ENCODE measurements at regions not wholly inside any gene's neighbourhood (a gene's known extent, or its start where the extent isn't known, plus 50 kb on each side); places are given as distances from the start of the nearest gene placed in this dataset.

- DNase-seq (ENCODE audit: extremely low spot score) = no peak
- TF ChIP-seq POLR2A (IDR thresholded peaks at IDR 0.05; ENCODE audit: low read depth) (no peak), CTCF (IDR thresholded peaks at IDR 0.05) (no peak), EP300 (IDR thresholded peaks at IDR 0.05) (no peak), POLR2AphosphoS5 (IDR thresholded peaks at IDR 0.05) (no peak)
- WGBS = 100% methylated on average over 1 of the region's 1 CpG
- no peak overlapping the region for H3K27ac ChIP-seq (replicated peaks in 1 of 4)
- H3K36me3 ChIP-seq = no peaks in the 10 kb centered on the region
- H3K4me3 ChIP-seq = no peak overlapping the region
- intact Hi-C loops (cut with DNase I) = no loop called here
- no peaks in the 10 kb centered on the region for H3K9me3 ChIP-seq
- no peaks in the 10 kb centered on the region for H3K27me3 ChIP-seq
- peaks cover 0 to 19% (median 15%) of the 10 kb centered on the region in 4 donors for H3K4me1 ChIP-seq
These were observed 56.2 kb upstream of the RAB27B start for GRCh38 chr18:54772056-54772455.

- no peaks in the 10 kb centered on the region for H3K27me3 ChIP-seq
- TF ChIP-seq CTCF (IDR thresholded peaks at IDR 0.05) = no peak
- TF ChIP-seq POLR2A (IDR thresholded peaks at IDR 0.05; ENCODE audit: low read depth) = no peak
- TF ChIP-seq POLR2AphosphoS5 (IDR thresholded peaks at IDR 0.05) = no peak
- TF ChIP-seq EP300 (IDR thresholded peaks at IDR 0.05) = no peak
- H3K9me3 ChIP-seq = no peaks in the 10 kb centered on the region
- peaks cover 0 to 19% (median 15%) of the 10 kb centered on the region in 4 donors for H3K4me1 ChIP-seq
- H3K4me3 ChIP-seq = no peak overlapping the region
- intact Hi-C loops (cut with DNase I) = no loop called here
- no peak for DNase-seq (ENCODE audit: extremely low spot score)
- no peak overlapping the region for H3K27ac ChIP-seq (replicated peaks in 1 of 4)
- H3K36me3 ChIP-seq = no peaks in the 10 kb centered on the region
These were observed 53.9 kb upstream of the RAB27B start for GRCh38 chr18:54774423-54774822.

GRCh38 chr18:54774981-54775665 is 53.2 kb upstream of the RAB27B start:
- intact Hi-C loops (cut with DNase I) = no loop called here
- no peak for DNase-seq (ENCODE audit: extremely low spot score)
- H3K27me3 ChIP-seq = no peaks in the 10 kb centered on the region
- H3K27ac ChIP-seq (replicated peaks in 1 of 4) = no peak overlapping the region
- H3K36me3 ChIP-seq = no peaks in the 10 kb centered on the region
- no peak for TF ChIP-seq POLR2AphosphoS5 (IDR thresholded peaks at IDR 0.05)
- TF ChIP-seq CTCF (IDR thresholded peaks at IDR 0.05) = no peak
- TF ChIP-seq EP300 (IDR thresholded peaks at IDR 0.05) = no peak
- no peak for TF ChIP-seq POLR2A (IDR thresholded peaks at IDR 0.05; ENCODE audit: low read depth)
- H3K4me1 ChIP-seq = peaks cover 0 to 19% (median 15%) of the 10 kb centered on the region in 4 donors
- WGBS = 55% methylated on average over 6 of the region's 6 CpGs
- no peak overlapping the region for H3K4me3 ChIP-seq
- H3K9me3 ChIP-seq = no peaks in the 10 kb centered on the region

GRCh38 chr18:54775686-54776085 is 52.6 kb upstream of the RAB27B start:
- H3K4me1 ChIP-seq = peaks cover 0 to 19% (median 15%) of the 10 kb centered on the region in 4 donors
- H3K27ac ChIP-seq (replicated peaks in 1 of 4) = no peak overlapping the region
- H3K9me3 ChIP-seq = no peaks in the 10 kb centered on the region
- H3K27me3 ChIP-seq = no peaks in the 10 kb centered on the region
- no peaks in the 10 kb centered on the region for H3K36me3 ChIP-seq
- intact Hi-C loops (cut with DNase I) = no loop called here
- DNase-seq (ENCODE audit: extremely low spot score) = no peak
- 83% methylated on average over 3 of the region's 3 CpGs for WGBS
- no peak overlapping the region for H3K4me3 ChIP-seq
- TF ChIP-seq CTCF (IDR thresholded peaks at IDR 0.05) (no peak), EP300 (IDR thresholded peaks at IDR 0.05) (no peak), POLR2AphosphoS5 (IDR thresholded peaks at IDR 0.05) (no peak), POLR2A (IDR thresholded peaks at IDR 0.05; ENCODE audit: low read depth) (no peak)
